Right cardiac atrium (tissue), 5 donors: ENCODE measurements at regions not wholly inside any gene's neighbourhood (a gene's known extent, or its start where the extent isn't known, plus 50 kb on each side); places are given as distances from the start of the nearest gene placed in this dataset.

Source experiments
- ATAC-seq, 2 donors: fragments of 200-7000 bp; cut with Tn5 transposase; one replicate each; pipeline versions ENCODE4 v1.8.0 to v1.9.1; 2020; ENCODE audit warnings: moderate library complexity in 2 of 2, mild to moderate bottlenecking in 1 of 2
- DNase-seq, 3 donors: peaks; one replicate each; pipeline ENCODE4 v3.0.0-alpha.2; 2020
- H3K27ac ChIP-seq: one replicate; pipeline ENCODE4 v1.5.1; 2013; ENCODE audit warnings: mild to moderate bottlenecking, low read length, control low read depth, moderate library complexity
- H3K27me3 ChIP-seq: one replicate; pipeline ENCODE4 v1.6.1; 2013; ENCODE audit not compliant: control insufficient read depth, insufficient read depth
- H3K4me1 ChIP-seq: one replicate; pipeline ENCODE4 v1.6.1; 2013; ENCODE audit warnings: low read length; ENCODE audit not compliant: control insufficient read depth, insufficient read depth
- H3K4me3 ChIP-seq: one replicate; pipeline ENCODE4 v1.5.1; 2013; ENCODE audit warnings: low read length, control low read depth
- H3K9me3 ChIP-seq: one replicate; pipeline ENCODE4 v1.6.1; 2013; ENCODE audit warnings: low read length; ENCODE audit not compliant: control insufficient read depth
- WGBS: extraction: QIAGEN DNeasy Blood & Tissue Kit; methylation state at CpG from one replicate; pipeline ENCODE4 v1.1.7; 2013; 5-methylcytosine and 5-hydroxymethylcytosine counted together
- intact Hi-C, 4 donors: fragments of 100-400 bp; cut with DNase I; formaldehyde crosslinking; loops; one replicate each; pipeline versions ENCODE4 v1.11.0 to v1.14.0; 2022 to 2023
- donor health status: healthy with polysubstance abuse.
- donor health status: DM: no; HTN: yes; CAD: no.
- donor health status: DM: no; HTN: no; CAD: no.
- donor health status: DM: no; HTN: yes; CAD: no; lungs with severe emphysema.
- donor health status: DM: yes; HTN: yes; CAD: no.

GRCh38 chr10:21257919-21258318 is 267.6 kb downstream of the SKIDA1 start:
- DNase-seq (no peak), ATAC-seq (no peak)
- no peak overlapping the region for H3K4me3 ChIP-seq
- H3K9me3 ChIP-seq = no peaks in the 10 kb centered on the region
- H3K27me3 ChIP-seq = no peaks in the 10 kb centered on the region
- H3K4me1 ChIP-seq = no peaks in the 10 kb centered on the region
- WGBS = 52% methylated on average over 2 of the region's 2 CpGs
- H3K27ac ChIP-seq = no peak overlapping the region
- intact Hi-C loops = no loop called here

- no peaks in the 10 kb centered on the region for H3K27me3 ChIP-seq
- no peaks in the 10 kb centered on the region for H3K4me1 ChIP-seq
- H3K27ac ChIP-seq = no peak overlapping the region
- DNase-seq = no peak
- ATAC-seq = no peak
- intact Hi-C loops = no loop called here
- H3K4me3 ChIP-seq = no peak overlapping the region
- no peaks in the 10 kb centered on the region for H3K9me3 ChIP-seq
- WGBS = 74% methylated on average over 2 of the region's 2 CpGs
Observed at GRCh38 chr10:21257191-21257590, 268.3 kb downstream of the SKIDA1 start.

GRCh38 chr10:21249435-21249834 is 276.0 kb downstream of the SKIDA1 start:
- Histone ChIP-seq H3K27ac (no peak overlapping the region), H3K9me3 (no peaks in the 10 kb centered on the region), H3K27me3 (no peaks in the 10 kb centered on the region), H3K4me3 (no peak overlapping the region), H3K4me1 (no peaks in the 10 kb centered on the region)
- DNase-seq (no peak), ATAC-seq (no peak)
- 96% methylated on average over 1 of the region's 1 CpG for WGBS
- intact Hi-C loops = no loop called here

GRCh38 chr10:21247592-21247991 is 277.9 kb downstream of the SKIDA1 start:
- Histone ChIP-seq H3K27ac (no peak overlapping the region), H3K4me1 (no peaks in the 10 kb centered on the region), H3K4me3 (no peak overlapping the region), H3K27me3 (no peaks in the 10 kb centered on the region), H3K9me3 (no peaks in the 10 kb centered on the region)
- no peak for ATAC-seq
- DNase-seq = no peak
- intact Hi-C loops = no loop called here
- WGBS = 76% methylated on average over 1 of the region's 1 CpG

- H3K9me3 ChIP-seq = no peaks in the 10 kb centered on the region
- ATAC-seq = no peak
- no peaks in the 10 kb centered on the region for H3K27me3 ChIP-seq
- H3K4me3 ChIP-seq = no peak overlapping the region
- WGBS = 96% methylated on average over 5 of the region's 5 CpGs
- DNase-seq = no peak
- H3K27ac ChIP-seq = no peak overlapping the region
- intact Hi-C loops = no loop called here
- H3K4me1 ChIP-seq = no peaks in the 10 kb centered on the region
Observed at GRCh38 chr10:21246178-21246577, 279.3 kb downstream of the SKIDA1 start.

GRCh38 chr10:21243748-21244257 is 281.7 kb downstream of the SKIDA1 start:
- WGBS = 90% methylated on average over 8 of the region's 8 CpGs
- intact Hi-C loops = no loop called here
- H3K4me1 ChIP-seq = no peaks in the 10 kb centered on the region
- no peak for ATAC-seq
- no peak overlapping the region for H3K27ac ChIP-seq
- no peaks in the 10 kb centered on the region for H3K9me3 ChIP-seq
- H3K27me3 ChIP-seq = no peaks in the 10 kb centered on the region
- no peak for DNase-seq
- no peak overlapping the region for H3K4me3 ChIP-seq

- no peaks in the 10 kb centered on the region for H3K4me1 ChIP-seq
- no peaks in the 10 kb centered on the region for H3K27me3 ChIP-seq
- WGBS = 89% methylated on average over 3 of the region's 3 CpGs
- no peak overlapping the region for H3K4me3 ChIP-seq
- H3K27ac ChIP-seq = no peak overlapping the region
- DNase-seq = no peak
- H3K9me3 ChIP-seq = no peaks in the 10 kb centered on the region
- intact Hi-C loops = no loop called here
- no peak for ATAC-seq
Observed at GRCh38 chr10:21242915-21243314, 282.6 kb downstream of the SKIDA1 start.

GRCh38 chr10:21238717-21239116 is 286.8 kb downstream of the SKIDA1 start:
- no peaks in the 10 kb centered on the region for H3K9me3 ChIP-seq
- intact Hi-C loops = no loop called here
- no peaks in the 10 kb centered on the region for H3K27me3 ChIP-seq
- H3K4me3 ChIP-seq = no peak overlapping the region
- 86% methylated on average over 2 of the region's 2 CpGs for WGBS
- ATAC-seq (no peak), DNase-seq (no peak)
- H3K4me1 ChIP-seq = no peaks in the 10 kb centered on the region
- no peak overlapping the region for H3K27ac ChIP-seq

- no peak overlapping the region for H3K4me3 ChIP-seq
- intact Hi-C loops = no loop called here
- DNase-seq (no peak), ATAC-seq (no peak)
- H3K4me1 ChIP-seq = no peaks in the 10 kb centered on the region
- no peaks in the 10 kb centered on the region for H3K27me3 ChIP-seq
- no peak overlapping the region for H3K27ac ChIP-seq
- no peaks in the 10 kb centered on the region for H3K9me3 ChIP-seq
- 97% methylated on average over 5 of the region's 5 CpGs for WGBS
Observed at GRCh38 chr10:21238044-21238443, 287.4 kb downstream of the SKIDA1 start.

- H3K4me3 ChIP-seq = no peak overlapping the region
- ATAC-seq (no peak), DNase-seq (no peak)
- no peaks in the 10 kb centered on the region for H3K27me3 ChIP-seq
- H3K9me3 ChIP-seq = no peaks in the 10 kb centered on the region
- no peaks in the 10 kb centered on the region for H3K4me1 ChIP-seq
- 88% methylated on average over 6 of the region's 6 CpGs for WGBS
- intact Hi-C loops = no loop called here
- H3K27ac ChIP-seq = no peak overlapping the region
Observed at GRCh38 chr10:21234761-21235160, 290.7 kb downstream of the SKIDA1 start.

GRCh38 chr10:21230219-21230618 is 295.3 kb downstream of the SKIDA1 start:
- Histone ChIP-seq H3K27me3 (no peaks in the 10 kb centered on the region), H3K27ac (no peak overlapping the region), H3K4me3 (no peak overlapping the region), H3K9me3 (no peaks in the 10 kb centered on the region), H3K4me1 (no peaks in the 10 kb centered on the region)
- ATAC-seq (no peak), DNase-seq (no peak)
- intact Hi-C loops = no loop called here

- no peaks in the 10 kb centered on the region for H3K9me3 ChIP-seq
- DNase-seq = no peak
- 91% methylated on average over 10 of the region's 10 CpGs for WGBS
- no peaks in the 10 kb centered on the region for H3K4me1 ChIP-seq
- no peaks in the 10 kb centered on the region for H3K27me3 ChIP-seq
- no peak for ATAC-seq
- H3K4me3 ChIP-seq = no peak overlapping the region
- intact Hi-C loops = no loop called here
- H3K27ac ChIP-seq = no peak overlapping the region
Observed at GRCh38 chr10:21217748-21218367, 307.6 kb downstream of the SKIDA1 start.
